ENCODE measurements at regions not wholly inside any gene's neighbourhood (a gene's known extent, or its start where the extent isn't known, plus 50 kb on each side); places are given as distances from the start of the nearest gene placed in this dataset.
A peak's percentile ranks its signal among the peaks of the same experiment; 100 is the strongest.

DNA sequence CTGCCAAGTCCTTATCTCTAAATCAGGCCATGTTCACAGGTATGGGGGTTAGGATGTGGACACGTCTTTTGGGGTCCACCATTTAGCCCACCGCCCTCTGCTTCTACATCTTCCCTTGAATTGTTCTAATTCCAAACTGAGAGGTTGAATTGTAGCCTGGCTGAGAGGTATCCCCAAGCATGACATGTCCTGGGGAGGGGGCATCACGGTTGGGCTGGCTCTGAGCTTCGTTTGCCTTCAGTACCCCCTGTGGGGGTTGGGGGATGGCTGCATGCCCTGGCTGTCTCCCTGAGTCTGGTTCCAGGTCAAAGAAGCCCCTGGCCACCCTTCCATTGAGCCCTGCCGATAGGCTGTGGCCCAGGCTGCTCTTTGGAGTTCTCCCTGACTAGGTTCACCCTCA is 204.6 kb downstream of the GLRX3 start:
- CTCF ChIA-PET = no interaction called here
- Mint-ChIP-seq H3K4me1 (ENCODE audit: low read depth) (no peaks in the 10 kb centered on the region), H3K36me3 (ENCODE audit: low read depth) (no peaks in the 10 kb centered on the region), H3K4me3 (no peak overlapping the region), H3K9me3 (no peaks in the 10 kb centered on the region), H3K27ac (no peak overlapping the region), H3K27me3 (no peaks in the 10 kb centered on the region)
- intact Hi-C loops (cut with micrococcal nuclease) = no loop called here
- no peak for DNase-seq
- TF ChIP-seq, protein P1, sequence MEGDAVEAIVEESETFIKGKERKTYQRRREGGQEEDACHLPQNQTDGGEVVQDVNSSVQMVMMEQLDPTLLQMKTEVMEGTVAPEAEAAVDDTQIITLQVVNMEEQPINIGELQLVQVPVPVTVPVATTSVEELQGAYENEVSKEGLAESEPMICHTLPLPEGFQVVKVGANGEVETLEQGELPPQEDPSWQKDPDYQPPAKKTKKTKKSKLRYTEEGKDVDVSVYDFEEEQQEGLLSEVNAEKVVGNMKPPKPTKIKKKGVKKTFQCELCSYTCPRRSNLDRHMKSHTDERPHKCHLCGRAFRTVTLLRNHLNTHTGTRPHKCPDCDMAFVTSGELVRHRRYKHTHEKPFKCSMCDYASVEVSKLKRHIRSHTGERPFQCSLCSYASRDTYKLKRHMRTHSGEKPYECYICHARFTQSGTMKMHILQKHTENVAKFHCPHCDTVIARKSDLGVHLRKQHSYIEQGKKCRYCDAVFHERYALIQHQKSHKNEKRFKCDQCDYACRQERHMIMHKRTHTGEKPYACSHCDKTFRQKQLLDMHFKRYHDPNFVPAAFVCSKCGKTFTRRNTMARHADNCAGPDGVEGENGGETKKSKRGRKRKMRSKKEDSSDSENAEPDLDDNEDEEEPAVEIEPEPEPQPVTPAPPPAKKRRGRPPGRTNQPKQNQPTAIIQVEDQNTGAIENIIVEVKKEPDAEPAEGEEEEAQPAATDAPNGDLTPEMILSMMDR (IDR thresholded peaks at IDR 0.05) = no peak
- no peak for ATAC-seq
- POLR2A ChIA-PET = no interaction called here

DNA sequence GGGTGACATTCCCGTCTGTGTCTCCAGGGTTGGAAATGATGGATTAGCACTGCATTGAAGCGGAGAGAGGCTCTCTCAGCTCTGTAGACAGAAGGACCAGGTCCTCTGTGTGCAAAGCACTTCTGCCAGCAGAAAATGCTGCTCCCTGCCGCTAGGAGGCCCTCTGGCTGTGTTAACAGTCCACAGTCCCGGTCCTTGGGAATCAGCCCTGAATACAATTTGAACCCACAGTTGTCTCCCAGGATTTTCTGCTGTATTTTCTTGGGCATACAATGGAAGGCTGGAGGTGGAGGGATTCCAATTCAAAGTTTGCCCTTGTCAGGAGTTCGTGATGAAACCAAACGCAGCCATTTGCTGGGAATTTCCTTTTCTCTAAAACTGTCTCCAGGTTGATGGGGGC is 205.2 kb downstream of the GLRX3 start:
- no peaks in the 10 kb centered on the region for H3K4me1 Mint-ChIP-seq (ENCODE audit: low read depth)
- H3K9me3 Mint-ChIP-seq = no peaks in the 10 kb centered on the region
- ChIA-PET POLR2A (no interaction called here), CTCF (no interaction called here)
- H3K36me3 Mint-ChIP-seq (ENCODE audit: low read depth) = no peaks in the 10 kb centered on the region
- DNase-seq (peak; percentile 24), ATAC-seq (no peak)
- TF ChIP-seq, protein P1 (IDR thresholded peaks at IDR 0.05) = peak; percentile 44
- H3K27ac Mint-ChIP-seq = no peak overlapping the region
- intact Hi-C loops (cut with micrococcal nuclease) = no loop called here
- H3K4me3 Mint-ChIP-seq = no peak overlapping the region
- H3K27me3 Mint-ChIP-seq = no peaks in the 10 kb centered on the region

DNA sequence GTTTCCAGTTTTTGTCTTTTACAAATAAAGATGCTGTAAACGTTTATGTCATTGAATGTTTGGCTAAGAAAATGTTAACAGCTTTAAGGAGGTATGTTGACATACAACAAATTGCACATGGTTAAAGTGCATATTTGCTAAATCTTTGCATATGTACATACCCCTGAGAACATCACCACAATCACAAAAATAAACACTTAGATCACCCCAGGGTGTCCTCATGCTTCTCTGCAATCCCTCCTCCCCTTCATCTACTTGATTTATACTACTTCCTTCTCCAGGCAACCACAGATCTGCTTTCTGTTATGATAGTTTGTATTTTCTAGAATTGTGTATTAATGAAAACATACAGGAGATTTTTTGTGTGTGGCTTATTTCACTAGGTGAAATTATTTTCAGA is 209.5 kb downstream of the GLRX3 start:
- Mint-ChIP-seq H3K4me3 (no peak overlapping the region), H3K4me1 (ENCODE audit: low read depth) (no peaks in the 10 kb centered on the region), H3K36me3 (ENCODE audit: low read depth) (no peaks in the 10 kb centered on the region), H3K9me3 (peaks cover 8% of the 10 kb centered on the region), H3K27ac (no peak overlapping the region), H3K27me3 (no peaks in the 10 kb centered on the region)
- DNase-seq (no peak), ATAC-seq (no peak)
- intact Hi-C loops (cut with micrococcal nuclease) = no loop called here
- CTCF ChIA-PET = no interaction called here
- POLR2A ChIA-PET = no interaction called here
- TF ChIP-seq, protein P1 (IDR thresholded peaks at IDR 0.05) = no peak

- Mint-ChIP-seq H3K36me3 (ENCODE audit: low read depth) (no peaks in the 10 kb centered on the region), H3K27ac (no peak overlapping the region), H3K4me1 (ENCODE audit: low read depth) (no peaks in the 10 kb centered on the region), H3K4me3 (no peak overlapping the region), H3K9me3 (peaks cover 8% of the 10 kb centered on the region), H3K27me3 (no peaks in the 10 kb centered on the region)
- intact Hi-C loops (cut with micrococcal nuclease) = no loop called here
- TF ChIP-seq, protein P1 (IDR thresholded peaks at IDR 0.05) = no peak
- ChIA-PET CTCF (no interaction called here), POLR2A (no interaction called here)
- ATAC-seq (no peak), DNase-seq (no peak)
These were observed 214.8 kb downstream of the GLRX3 start for GRCh38 chr10:130350996-130351395.

DNA sequence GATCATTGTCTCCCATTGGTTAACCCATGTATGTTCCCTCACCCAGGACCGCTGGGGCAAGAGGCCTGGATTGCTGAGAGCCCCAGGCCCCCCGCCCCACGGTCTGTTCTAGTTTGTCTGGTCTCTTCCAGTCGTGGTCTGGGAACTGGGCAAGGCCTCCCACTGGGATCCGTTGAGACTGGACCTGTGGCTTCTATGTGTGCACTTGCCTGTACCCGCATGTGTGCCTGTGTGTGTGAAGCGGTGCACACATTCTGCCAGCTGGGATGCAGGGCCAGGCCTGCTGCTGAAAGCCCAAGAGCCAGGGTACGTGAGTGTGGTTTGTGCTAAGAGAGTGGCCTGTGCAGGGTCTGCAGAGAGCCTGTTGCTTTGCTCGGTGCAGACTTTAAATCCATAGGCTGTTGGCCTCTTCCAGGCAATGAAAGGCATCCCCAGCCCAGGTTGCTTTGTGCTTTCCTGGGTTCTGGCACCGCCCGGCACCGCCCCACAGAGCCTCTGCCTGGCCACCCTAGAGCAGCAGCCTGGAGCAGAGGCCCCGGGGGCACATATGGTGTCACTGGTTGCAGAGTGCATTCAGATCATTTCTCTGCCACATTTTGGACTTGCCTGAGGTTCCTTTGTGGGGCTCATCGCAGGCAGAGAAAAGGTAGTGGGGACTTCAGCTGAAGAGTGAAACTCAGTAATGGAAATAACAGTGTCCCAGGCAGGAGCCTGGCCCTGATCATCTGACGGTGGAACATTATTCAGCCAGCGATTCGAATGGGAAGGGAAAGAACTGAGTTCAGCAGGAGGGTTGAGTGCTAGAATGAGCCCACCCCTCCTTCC is 215.5 kb downstream of the GLRX3 start:
- no peak overlapping the region for H3K4me3 Mint-ChIP-seq
- intact Hi-C loops (cut with micrococcal nuclease) = no loop called here
- no peak for ATAC-seq
- H3K4me1 Mint-ChIP-seq (ENCODE audit: low read depth) = no peaks in the 10 kb centered on the region
- TF ChIP-seq, protein P1 (IDR thresholded peaks at IDR 0.05) = no peak
- no peaks in the 10 kb centered on the region for H3K27me3 Mint-ChIP-seq
- no peak overlapping the region for H3K27ac Mint-ChIP-seq
- H3K9me3 Mint-ChIP-seq = peaks cover 8% of the 10 kb centered on the region
- CTCF ChIA-PET = no interaction called here
- DNase-seq = no peak
- POLR2A ChIA-PET = no interaction called here
- no peaks in the 10 kb centered on the region for H3K36me3 Mint-ChIP-seq (ENCODE audit: low read depth)

Measured in activated CD8-positive, alpha-beta T cell treated with anti-CD3 and anti-CD28 coated beads for 36 hours (primary cell).